Panc1 (cell line): ENCODE measurements at regions not wholly inside any gene's neighbourhood (a gene's known extent, or its start where the extent isn't known, plus 50 kb on each side); places are given as distances from the start of the nearest gene placed in this dataset.

Experiments
- ATAC-seq: fragments of 200-7000 bp; cut with Tn5 transposase; 2 replicates; pipeline ENCODE4 v1.9.1; 2020; ENCODE audit warnings: mild to moderate bottlenecking, moderate library complexity
- BruUV-seq: library from RNA; stranded (reverse); fragments of 400-500 nt; replicated peaks from 2 replicates; lab custom pipeline; 2021; lab: Mats Ljungman, UMichigan
- CTCF ChIA-PET: fragments of 300-600 bp; sonication (Branson Sonifier 250); formaldehyde crosslinking; loops from one replicate; lab custom pipeline; 2022; ENCODE audit warnings: antibody characterized with exemption; lab: Charles Lee
- POLR2A ChIA-PET: fragments of 300-600 bp; sonication (Branson Sonifier 250); formaldehyde crosslinking; loops from one replicate; lab custom pipeline; 2022; ENCODE audit warnings: antibody characterized with exemption; lab: Charles Lee
- DNase-seq: peaks from one replicate; pipeline ENCODE4 v3.0.0-alpha.2; 2010; ENCODE audit warnings: low read depth, low spot score
- H3K27ac ChIP-seq: 2 replicates; pipeline ENCODE4 v1.5.1; 2011; ENCODE audit warnings: mild to moderate bottlenecking, low read length, inconsistent platforms
- H3K27me3 ChIP-seq: fragments of 200-500 bp; sonication (Bioruptor generic); 2 replicates; pipeline ENCODE4 v1.6.0; 2014; ENCODE audit warnings: low read length, inconsistent platforms; ENCODE audit not compliant: control insufficient read depth, insufficient read depth
- H3K36me3 ChIP-seq: fragments of 200-500 bp; sonication (Bioruptor generic); 2 replicates; pipeline ENCODE4 v1.5.1; 2014; ENCODE audit warnings: inconsistent platforms, mild to moderate bottlenecking, low read length, moderate library complexity; ENCODE audit not compliant: control insufficient read depth, insufficient read depth
- H3K4me1 ChIP-seq: 2 replicates; pipeline ENCODE4 v1.5.1; 2011; ENCODE audit warnings: inconsistent platforms, mild to moderate bottlenecking, low read length, moderate library complexity; ENCODE audit not compliant: control insufficient read depth, insufficient read depth
- H3K4me3 ChIP-seq, 2 experiments: 2 replicates each; pipeline ENCODE4 v1.5.1; 2011 to 2012; ENCODE audit warnings: low read depth in 2 of 2, low read length in 2 of 2, mild to moderate bottlenecking in 2 of 2, inconsistent platforms in 1 of 2, moderate library complexity in 1 of 2
- H3K9me3 ChIP-seq: fragments of 200-500 bp; sonication (Bioruptor generic); 2 replicates; pipeline ENCODE4 v1.5.1; 2014; ENCODE audit warnings: low read depth, mild to moderate bottlenecking, inconsistent platforms, low read length, moderate library complexity; ENCODE audit not compliant: control insufficient read depth, insufficient read depth
- POLR2AphosphoS5 ChIP-seq: IDR thresholded peaks from 2 replicates; pipeline ENCODE4 v1.6.1; 2012; ENCODE audit warnings: mild to moderate bottlenecking, low read depth, low read length, moderate library complexity
- SIN3A ChIP-seq: IDR thresholded peaks from 2 replicates; pipeline ENCODE4 v1.6.1; 2012; ENCODE audit warnings: low read depth, mild to moderate bottlenecking, low read length, moderate library complexity, borderline replicate concordance; ENCODE audit not compliant: insufficient read depth
- TCF7L2 ChIP-seq: IDR thresholded peaks from 2 replicates; pipeline ENCODE4 v1.6.1; 2011; ENCODE audit warnings: mild to moderate bottlenecking, low read depth, low read length, inconsistent platforms
- in situ Hi-C: cut with HindIII; loops from 2 replicates; pipeline ENCODE4 v1.10.0; 2016; ENCODE audit warnings: low sequenced_read_pairs, low pct_unique_long_range_greater_than_20kb
- intact Hi-C: fragments of 100-400 bp; cut with micrococcal nuclease; formaldehyde crosslinking; loops from one replicate; pipeline ENCODE4 v1.10.0; 2022; ENCODE audit not compliant: unreplicated experiment
- TF ChIP-seq, protein P1 (sequence below): fragments of 450-650 bp; IDR thresholded peaks from 2 replicates; pipeline ENCODE4 v1.5.1; 2017; ENCODE audit warnings: mild to moderate bottlenecking
- TF ChIP-seq, protein P2 (sequence below), 2 experiments: IDR thresholded peaks; 2 replicates each; pipeline ENCODE4 v1.6.1; 2011 to 2012; ENCODE audit warnings: low read depth in 2 of 2, control low read depth in 1 of 2, low read length in 1 of 2, mild to moderate bottlenecking in 1 of 2, moderate library complexity in 1 of 2; ENCODE audit not compliant: insufficient read depth in 1 of 2

DNA sequence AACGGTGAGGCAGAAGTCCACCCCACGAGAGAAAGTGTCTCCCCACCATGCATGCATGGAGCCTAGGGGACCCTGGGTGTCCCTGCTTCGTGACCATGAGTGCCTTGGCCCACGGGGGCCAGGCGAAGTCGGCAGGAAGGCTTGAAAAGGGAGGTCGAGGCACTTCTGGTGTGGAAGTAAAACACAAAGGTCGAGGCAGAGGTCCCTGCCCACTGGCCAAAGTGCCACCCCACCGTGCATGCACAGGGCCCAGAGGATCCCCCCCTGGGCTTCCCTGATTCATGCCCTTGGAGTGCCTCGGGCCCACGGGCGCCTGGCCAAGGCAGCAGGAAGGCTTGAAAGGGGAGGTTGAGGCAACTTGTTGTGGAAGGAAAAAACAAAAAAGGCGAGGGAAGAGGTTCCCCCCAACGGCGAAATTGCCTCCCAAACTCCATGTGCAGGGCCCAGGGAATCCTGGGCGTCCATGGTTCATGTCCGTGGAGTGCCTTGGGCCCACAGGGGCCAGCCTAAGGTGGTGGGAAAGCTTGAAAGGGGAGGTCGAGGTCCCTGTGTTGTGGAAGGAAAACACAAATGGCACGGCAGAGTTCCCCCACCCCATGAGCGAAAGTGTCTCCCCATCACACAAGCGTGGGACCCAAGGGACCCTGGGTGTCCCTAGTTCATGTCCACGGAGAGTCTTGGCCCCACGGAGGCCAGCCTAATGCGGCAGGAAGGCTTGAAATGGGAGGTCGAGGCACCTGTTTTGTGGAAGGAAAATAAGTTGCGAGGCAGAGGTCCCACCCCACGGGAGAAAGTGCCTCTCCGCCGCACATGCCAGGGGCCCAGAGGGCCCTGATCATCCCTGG, 372.1 kb downstream of the ALG10 start:
- POLR2A ChIA-PET, result no interaction called here
- no peak for DNase-seq
- no peak for ATAC-seq
- H3K9me3 ChIP-seq, result no peaks in the 10 kb centered on the region
- in situ Hi-C loops, result no loop called here
- H3K27me3 ChIP-seq, result peaks cover 25% of the 10 kb centered on the region; the same call in 1 of the 2 replicates
- H3K4me3 ChIP-seq, result no peak overlapping the region
- no peaks in the 10 kb centered on the region for H3K36me3 ChIP-seq
- H3K27ac ChIP-seq, result no peak overlapping the region
- BruUV-seq, result no TSS peak
- no peaks in the 10 kb centered on the region for H3K4me1 ChIP-seq
- TF ChIP-seq POLR2AphosphoS5 (no peak), SIN3A (no peak)
- TF ChIP-seq, protein P1, sequence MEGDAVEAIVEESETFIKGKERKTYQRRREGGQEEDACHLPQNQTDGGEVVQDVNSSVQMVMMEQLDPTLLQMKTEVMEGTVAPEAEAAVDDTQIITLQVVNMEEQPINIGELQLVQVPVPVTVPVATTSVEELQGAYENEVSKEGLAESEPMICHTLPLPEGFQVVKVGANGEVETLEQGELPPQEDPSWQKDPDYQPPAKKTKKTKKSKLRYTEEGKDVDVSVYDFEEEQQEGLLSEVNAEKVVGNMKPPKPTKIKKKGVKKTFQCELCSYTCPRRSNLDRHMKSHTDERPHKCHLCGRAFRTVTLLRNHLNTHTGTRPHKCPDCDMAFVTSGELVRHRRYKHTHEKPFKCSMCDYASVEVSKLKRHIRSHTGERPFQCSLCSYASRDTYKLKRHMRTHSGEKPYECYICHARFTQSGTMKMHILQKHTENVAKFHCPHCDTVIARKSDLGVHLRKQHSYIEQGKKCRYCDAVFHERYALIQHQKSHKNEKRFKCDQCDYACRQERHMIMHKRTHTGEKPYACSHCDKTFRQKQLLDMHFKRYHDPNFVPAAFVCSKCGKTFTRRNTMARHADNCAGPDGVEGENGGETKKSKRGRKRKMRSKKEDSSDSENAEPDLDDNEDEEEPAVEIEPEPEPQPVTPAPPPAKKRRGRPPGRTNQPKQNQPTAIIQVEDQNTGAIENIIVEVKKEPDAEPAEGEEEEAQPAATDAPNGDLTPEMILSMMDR, result no peak
- TF ChIP-seq, protein P2, sequence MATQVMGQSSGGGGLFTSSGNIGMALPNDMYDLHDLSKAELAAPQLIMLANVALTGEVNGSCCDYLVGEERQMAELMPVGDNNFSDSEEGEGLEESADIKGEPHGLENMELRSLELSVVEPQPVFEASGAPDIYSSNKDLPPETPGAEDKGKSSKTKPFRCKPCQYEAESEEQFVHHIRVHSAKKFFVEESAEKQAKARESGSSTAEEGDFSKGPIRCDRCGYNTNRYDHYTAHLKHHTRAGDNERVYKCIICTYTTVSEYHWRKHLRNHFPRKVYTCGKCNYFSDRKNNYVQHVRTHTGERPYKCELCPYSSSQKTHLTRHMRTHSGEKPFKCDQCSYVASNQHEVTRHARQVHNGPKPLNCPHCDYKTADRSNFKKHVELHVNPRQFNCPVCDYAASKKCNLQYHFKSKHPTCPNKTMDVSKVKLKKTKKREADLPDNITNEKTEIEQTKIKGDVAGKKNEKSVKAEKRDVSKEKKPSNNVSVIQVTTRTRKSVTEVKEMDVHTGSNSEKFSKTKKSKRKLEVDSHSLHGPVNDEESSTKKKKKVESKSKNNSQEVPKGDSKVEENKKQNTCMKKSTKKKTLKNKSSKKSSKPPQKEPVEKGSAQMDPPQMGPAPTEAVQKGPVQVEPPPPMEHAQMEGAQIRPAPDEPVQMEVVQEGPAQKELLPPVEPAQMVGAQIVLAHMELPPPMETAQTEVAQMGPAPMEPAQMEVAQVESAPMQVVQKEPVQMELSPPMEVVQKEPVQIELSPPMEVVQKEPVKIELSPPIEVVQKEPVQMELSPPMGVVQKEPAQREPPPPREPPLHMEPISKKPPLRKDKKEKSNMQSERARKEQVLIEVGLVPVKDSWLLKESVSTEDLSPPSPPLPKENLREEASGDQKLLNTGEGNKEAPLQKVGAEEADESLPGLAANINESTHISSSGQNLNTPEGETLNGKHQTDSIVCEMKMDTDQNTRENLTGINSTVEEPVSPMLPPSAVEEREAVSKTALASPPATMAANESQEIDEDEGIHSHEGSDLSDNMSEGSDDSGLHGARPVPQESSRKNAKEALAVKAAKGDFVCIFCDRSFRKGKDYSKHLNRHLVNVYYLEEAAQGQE (IDR thresholded peaks at IDR 0.05; ENCODE audit: insufficient read depth in 1 of 2, low read depth in 2 of 2, low read length in 1 of 2), result no peak
- CTCF ChIA-PET, result no interaction called here
- intact Hi-C loops, result no loop called here

DNA sequence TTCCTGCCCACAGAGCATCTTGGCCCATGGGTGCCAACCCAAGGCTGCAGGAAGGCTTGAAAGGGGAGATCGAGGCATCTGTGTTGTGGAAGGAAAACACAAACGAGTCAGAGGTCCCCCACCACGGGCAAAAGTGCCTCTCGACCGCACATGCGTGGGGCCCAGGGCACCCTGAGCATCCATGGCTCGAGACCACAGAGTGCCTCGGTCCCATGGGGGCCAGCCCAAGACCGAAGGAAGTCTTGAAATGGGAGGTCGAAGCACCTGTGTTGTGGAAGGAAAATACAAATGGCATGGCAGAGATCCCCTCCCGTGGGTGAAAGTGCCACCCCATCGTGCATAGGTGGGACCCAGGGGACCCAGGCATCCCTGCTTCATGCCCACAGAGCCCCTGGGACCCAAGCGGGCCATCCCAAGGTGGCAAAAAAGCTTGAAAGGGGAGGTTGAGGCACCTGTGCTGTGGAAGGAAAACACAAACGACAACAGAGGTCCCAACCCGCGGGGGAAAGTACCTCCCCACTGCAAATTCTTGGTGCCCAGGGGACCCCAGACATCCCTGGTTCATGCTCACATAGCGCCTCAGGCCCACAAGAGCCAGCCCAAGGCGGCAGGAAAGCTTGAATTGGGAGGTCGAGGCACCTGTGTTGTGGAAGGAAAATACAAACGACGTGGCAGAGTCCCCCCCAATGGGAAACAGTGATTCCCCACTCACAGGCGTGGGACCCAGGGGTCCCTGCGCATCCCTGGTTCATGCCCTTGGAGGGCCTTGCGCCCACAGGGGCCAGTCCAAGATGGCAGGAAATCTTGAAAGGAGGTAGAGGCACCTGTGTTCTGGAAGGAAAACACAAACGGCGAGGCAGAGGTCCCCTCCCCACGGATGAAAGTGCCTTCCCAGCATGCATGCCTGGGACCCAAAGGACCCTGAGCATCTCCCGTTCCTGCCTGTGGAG, 373.0 kb downstream of the ALG10 start:
- ATAC-seq (no peak), DNase-seq (no peak)
- H3K9me3 ChIP-seq, result no peaks in the 10 kb centered on the region
- POLR2A ChIA-PET, result no interaction called here
- TF ChIP-seq TCF7L2, result no peak
- TF ChIP-seq, protein P1, result no peak
- TF ChIP-seq, protein P2 (IDR thresholded peaks at IDR 0.05; ENCODE audit: insufficient read depth in 1 of 2, low read depth in 2 of 2, low read length in 1 of 2), result no peak
- no peak for TF ChIP-seq SIN3A
- TF ChIP-seq POLR2AphosphoS5, result no peak
- no TSS peak for BruUV-seq
- intact Hi-C loops, result no loop called here
- H3K27me3 ChIP-seq, result peaks cover 30% of the 10 kb centered on the region; the same call in 1 of the 2 replicates
- H3K4me3 ChIP-seq, result no peak overlapping the region
- H3K4me1 ChIP-seq, result no peaks in the 10 kb centered on the region
- H3K36me3 ChIP-seq, result no peaks in the 10 kb centered on the region
- H3K27ac ChIP-seq, result no peak overlapping the region
- CTCF ChIA-PET, result no interaction called here
- in situ Hi-C loops, result no loop called here
